SKM-1 treated with dmso at 0.1 percent for 144 hours (cell line): ENCODE measurements at regions not wholly inside any gene's neighbourhood (a gene's known extent, or its start where the extent isn't known, plus 50 kb on each side); places are given as distances from the start of the nearest gene placed in this dataset.
A peak's percentile ranks its signal among the peaks of the same experiment; 100 is the strongest.
"Not testable (repeated sequence)": the region's sequence is repeated elsewhere in the genome, so short reads cannot be mapped to it uniquely, and the experiment has no call there.

Experiments
- DNase-seq: peaks from one replicate; lab custom pipeline; 2025; ENCODE audit not compliant: unreplicated experiment; lab: John Stamatoyannopoulos, UW

DNA sequence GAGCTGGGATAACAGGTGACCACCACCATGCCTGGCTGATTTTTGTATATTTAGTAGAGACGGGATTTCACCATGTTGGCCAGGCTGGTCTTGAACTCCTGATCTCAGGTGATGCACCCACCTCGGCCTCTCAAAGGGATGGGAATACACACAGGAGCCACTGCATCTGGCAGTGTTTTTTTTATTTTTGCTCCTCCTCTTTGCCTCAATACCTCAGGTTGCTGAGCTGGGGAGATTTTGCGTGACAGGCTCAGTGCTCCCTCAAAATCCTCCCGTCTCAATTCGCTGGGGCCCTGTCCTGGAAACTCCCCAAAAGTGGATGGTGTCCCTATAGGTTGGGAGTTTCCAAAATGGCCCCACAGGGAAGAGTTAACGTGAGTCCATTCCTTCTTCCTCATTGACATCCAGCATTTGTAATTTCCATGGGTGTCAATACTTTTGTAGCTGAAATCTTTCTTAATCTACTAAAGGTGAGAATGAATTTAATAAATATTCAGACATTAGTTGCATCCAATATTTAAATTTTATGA lies 71.8 kb downstream of the GGTLC2 start:
- no peak for DNase-seq

DNA sequence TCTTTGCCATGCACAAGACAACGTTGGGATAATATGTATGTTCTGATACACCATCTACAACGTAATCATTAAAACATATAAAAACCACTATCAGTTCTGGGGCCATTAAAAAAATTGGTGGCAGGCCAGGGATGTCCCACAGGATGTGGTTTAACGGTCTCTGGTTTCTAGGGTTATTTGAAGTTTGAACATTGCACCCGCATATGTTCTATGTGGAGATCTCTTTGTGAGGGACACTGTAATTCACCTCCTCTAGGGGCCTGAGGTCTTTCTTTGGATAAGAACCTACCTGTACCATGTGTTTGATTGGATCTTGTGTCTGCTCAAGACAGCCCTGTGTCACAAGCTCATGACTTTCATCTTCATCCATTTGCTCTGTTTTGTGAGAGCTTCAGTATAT lies 73.2 kb downstream of the GGTLC2 start:
- DNase-seq: no peak

DNA sequence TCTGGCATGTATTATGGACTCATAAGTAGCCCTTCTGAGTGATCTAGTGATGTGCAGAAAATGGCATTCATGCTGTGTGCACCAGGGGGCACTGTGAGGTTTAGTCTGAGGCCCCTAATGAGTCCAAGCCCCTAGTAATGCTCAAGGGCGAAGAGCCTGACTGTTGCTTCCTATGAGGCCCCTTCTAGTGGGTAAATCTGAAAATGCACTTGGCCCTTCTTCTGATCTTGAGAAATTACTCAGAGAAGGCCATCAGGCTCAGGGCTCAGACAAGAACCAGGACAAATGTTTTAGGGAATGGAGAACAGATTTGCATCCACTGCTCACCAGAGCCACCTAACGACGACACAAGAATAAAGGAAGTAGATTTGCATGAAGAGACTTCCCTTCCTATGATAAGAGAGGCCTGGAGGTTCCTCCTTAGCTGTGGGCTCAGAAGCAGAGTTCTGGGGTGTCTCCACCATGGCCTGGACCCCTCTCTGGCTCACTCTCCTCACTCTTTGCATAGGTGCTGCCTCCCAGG lies 75.8 kb downstream of the GGTLC2 start:
- peak; percentile 90 for DNase-seq

DNA sequence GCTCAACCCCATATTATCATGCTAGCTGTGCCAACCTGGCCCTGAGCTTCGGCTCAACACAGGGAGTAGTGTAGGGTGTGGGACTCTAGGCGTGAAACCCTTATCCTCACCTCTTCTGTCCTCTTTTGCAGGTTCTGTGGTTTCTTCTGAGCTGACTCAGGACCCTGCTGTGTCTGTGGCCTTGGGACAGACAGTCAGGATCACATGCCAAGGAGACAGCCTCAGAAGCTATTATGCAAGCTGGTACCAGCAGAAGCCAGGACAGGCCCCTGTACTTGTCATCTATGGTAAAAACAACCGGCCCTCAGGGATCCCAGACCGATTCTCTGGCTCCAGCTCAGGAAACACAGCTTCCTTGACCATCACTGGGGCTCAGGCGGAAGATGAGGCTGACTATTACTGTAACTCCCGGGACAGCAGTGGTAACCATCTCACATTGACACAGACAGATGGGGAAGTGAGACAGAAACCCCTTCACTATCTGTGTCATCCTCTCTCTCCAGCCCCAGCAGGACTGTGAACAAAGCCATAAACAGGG lies 76.4 kb downstream of the GGTLC2 start:
- peak; percentile 73 for DNase-seq

DNA sequence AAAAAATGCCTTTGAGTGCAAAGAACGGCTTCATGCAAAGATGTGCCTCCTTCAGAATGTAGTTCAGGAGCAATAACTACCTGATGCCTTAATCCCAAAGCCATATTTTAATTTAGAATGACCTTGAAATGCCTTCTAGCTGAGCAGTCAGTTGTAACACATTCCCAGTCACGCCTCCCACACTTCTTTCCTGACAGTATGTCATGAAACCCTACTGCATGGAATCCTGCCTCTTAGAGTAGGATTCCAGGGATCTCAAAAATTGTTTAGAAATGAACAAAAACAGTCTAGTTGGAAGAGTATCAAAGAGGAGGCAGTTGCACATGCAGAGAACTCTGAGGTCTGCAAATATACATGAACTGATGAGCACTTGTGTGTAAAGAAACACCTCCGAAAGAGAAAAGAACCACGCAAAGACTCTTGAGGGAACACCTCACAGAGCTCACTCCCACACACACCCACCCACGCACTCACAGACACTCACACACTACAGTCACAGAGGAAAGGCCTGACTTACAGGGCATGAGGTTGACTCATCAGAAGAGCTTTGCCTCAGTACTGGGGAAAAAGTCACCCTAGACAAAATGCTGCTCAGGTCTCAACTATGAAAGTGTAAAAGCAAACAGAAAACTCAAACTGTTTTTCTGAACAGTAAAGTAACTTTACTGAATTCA lies 77.4 kb downstream of the GGTLC2 start:
- DNase-seq: no peak

DNA sequence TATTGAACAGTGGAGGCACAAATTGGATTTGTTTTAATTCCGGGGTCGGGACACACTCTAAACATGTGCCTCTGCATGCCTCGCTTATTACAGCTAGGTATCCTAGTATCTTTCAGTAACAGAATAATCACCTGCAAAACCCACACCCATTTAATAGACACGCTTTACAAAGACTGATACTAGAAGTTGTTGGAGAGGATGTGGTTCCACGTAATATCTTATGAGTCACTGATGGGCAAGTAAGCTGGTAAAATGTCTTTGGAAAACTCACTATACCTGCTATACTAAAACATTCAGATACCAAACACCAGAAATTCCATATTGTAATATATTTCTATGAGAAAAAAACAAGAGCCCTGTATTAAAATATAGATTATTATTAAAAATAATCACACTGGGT lies 84.0 kb downstream of the GGTLC2 start:
- no peak for DNase-seq

DNA sequence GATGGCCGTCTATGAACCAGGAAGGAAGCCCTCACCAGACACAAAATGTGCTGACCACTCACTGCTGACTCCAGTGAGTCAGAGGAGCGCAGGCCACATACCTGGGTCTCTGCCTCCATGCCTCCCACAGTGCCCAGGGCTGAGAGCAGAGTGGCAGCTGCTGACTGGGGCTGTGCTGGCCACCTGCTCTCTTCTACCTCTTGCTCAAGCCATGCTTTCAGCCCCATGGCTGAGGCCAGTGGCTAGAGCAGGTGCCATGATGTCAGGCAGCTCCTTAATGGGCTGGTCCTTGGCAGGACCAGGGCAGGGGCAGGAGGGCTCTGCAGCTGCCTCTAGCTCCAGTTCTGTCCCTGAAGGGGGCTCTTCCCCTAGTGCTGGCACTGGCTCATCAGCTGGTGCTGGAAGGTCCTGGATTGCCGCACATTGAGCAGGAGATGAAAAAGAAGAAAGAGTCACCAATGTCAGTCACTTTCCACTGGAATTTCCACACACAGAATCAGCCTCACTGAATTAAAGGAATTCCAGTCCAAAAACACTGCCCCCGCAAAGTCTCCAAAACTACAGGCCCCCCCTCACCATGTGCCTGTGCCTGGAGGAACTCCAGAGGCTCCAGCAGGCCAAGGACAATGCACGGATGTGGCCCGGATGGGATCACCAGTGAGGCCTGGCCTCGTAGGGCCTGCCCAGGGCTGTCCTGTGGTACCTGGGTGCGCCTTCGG lies 86.4 kb downstream of the GGTLC2 start:
- no peak for DNase-seq

DNA sequence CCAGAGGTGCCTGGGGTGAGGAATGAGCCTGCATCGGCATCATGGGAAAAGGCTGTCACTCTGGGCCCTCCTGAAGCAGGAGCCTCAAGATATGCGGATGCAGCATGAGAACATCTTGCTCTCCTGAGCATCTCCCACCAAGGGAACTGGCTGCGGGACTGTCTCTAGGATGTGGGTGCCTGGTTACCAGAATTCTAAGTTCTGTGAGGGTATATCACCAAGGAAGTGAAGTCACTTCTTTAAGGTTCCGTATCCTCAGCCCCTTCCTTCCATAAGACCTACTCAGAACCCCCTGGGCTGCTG lies 86.9 kb downstream of the GGTLC2 start:
- no peak for DNase-seq

DNA sequence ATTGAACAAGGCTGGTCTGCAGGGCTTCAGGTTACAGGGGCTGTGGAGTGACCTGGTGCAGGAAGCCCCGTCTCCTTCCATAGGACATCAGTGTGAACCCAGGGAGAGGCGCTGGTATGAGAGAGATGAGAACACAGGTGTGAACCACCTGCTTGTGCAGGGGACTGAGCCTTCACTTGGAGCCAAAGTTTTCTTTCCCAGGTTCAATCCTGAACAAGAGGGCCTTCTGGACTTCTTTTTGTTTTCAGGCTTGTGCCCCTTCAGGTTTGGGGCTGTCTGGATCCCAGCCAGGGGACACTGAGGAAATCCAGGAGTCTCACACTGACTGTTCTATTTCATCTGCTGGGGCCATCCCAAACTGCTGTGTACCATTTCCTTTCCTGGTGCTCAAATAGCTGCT lies 88.6 kb downstream of the GGTLC2 start:
- DNase-seq: not testable (repeated sequence)

DNA sequence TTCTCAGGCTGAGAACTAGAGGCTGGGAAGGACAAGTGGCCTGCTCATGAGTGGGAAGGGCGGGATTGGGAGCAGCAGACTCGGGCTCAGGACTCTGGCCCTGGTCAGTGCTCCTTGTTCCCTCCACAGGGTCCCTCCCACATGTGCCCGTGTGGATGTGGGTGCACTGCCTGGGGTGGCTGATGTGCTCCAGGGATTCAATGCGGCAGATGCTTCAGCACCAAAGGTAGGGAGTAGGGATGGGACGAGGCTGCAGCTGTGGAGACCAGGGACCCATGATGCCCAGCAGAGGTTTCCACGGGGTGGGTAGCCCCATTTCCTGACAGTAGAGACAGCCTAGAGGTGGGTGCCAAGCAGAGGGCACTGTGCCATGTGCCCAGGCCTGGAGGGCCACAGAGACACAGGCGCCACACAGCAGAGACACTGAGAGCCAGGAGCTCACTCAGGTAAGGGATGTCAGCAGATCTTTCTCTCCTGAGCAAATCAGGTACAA lies 89.5 kb downstream of the GGTLC2 start:
- no peak for DNase-seq

DNA sequence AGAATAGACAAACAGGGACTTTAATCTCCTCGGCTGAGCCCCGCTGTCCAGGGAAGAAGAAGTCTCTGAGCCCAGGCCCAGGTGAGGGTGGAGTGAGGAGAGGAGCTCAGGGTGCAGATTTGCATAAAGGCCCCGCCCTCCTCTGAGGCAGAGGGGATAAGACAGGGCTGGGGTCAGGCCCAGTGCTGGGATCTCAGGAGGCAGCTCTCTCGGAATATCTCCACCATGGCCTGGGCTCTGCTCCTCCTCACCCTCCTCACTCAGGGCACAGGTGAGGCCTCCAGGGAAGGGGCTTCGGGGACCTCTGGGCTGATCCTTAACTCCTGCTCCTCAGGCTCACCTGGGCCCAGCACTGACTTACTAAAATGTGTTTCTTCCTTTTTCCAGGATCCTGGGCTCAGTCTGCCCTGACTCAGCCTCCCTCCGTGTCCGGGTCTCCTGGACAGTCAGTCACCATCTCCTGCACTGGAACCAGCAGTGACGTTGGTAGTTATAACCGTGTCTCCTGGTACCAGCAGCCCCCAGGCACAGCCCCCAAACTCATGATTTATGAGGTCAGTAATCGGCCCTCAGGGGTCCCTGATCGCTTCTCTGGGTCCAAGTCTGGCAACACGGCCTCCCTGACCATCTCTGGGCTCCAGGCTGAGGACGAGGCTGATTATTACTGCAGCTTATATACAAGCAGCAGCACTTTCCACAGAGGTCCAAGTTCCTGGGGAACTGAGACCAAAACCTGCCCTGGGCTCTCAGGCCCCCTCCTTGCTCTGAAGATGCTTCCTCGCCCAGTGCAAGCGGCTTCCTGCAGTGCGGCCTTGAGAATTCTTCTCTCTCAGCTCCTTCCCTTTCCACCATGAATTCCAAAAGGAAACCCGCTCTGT lies 90.2 kb downstream of the GGTLC2 start:
- not testable (repeated sequence) for DNase-seq

DNA sequence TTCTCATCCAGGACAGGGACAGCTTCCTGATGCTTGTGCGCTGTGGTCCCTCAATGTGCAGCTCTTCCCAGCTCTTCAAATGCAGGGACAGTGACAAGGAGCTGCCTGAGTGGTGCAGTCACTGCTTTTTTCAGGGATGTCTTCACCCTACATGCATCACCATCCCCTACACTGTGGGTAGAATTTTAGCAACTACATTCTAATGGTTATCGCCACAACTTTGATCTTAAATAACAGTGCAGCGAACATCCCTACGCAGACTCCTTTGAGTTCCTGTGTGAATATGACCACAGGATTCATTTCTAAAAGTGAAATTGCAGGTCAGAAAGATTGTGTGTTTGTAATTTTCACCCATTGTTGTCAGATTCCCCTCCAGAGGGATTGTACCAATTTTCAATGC lies 90.9 kb downstream of the GGTLC2 start:
- DNase-seq: not testable (repeated sequence)

DNA sequence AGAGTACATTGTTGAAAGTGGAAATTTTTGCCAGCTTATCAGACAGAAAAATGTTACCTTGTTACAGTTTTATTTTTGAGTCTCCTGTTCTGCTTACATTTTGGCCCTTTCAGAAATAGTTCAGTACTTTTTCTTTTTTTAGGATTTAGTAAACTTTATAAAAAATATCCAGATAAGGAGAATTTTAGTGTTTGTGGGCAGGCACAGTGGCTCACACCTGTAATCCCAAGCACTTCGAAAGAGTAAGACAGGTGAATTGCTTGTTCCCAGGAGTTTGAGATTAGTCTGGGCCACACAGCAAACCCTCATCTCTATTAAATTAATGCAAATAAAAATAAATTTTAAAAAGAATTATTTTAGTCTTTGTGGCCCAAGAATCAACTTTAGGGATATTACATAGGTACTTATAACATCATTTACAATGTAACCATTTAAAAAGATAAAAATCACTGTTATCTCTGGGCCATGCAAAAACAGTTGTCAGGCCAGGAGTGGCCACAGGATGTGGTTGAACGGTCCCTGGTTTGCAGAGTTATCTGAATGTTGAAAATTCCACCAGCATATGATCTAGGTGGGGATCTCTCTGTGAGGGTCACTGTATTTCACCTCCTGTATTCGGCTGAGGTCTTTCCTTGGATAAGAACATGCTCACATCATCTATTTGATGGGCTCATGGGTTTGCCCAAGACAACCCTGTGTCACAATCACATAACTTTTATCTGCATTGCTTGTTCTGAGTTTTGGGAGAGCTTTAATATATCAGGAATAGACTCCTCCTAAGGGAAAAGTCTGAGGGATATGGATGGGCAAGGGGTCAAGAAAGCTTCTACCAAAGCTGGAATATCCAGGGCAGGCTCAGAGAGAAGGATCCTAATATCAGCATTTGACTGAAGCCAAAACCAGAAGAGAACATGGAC lies 91.5 kb downstream of the GGTLC2 start:
- DNase-seq: no peak

DNA sequence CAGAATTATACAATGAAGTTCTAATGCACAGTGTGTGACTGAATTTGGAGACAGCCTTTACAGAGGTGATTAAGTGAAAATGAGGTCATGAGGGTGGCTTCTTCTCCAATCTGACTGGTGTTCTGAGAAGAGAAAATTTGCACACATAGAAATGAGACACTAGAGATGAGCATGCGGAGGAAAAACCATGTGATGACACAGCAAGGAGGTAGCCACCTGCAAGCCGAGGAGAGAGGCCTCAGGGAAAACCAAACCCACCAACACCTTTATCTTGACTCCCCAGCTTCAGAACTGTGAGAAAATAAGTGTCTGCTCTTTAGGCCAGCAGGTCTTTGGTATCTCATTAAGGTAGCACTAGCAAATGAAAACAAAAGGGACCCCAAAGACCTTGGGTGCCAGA lies 93.2 kb downstream of the GGTLC2 start:
- DNase-seq: no peak

DNA sequence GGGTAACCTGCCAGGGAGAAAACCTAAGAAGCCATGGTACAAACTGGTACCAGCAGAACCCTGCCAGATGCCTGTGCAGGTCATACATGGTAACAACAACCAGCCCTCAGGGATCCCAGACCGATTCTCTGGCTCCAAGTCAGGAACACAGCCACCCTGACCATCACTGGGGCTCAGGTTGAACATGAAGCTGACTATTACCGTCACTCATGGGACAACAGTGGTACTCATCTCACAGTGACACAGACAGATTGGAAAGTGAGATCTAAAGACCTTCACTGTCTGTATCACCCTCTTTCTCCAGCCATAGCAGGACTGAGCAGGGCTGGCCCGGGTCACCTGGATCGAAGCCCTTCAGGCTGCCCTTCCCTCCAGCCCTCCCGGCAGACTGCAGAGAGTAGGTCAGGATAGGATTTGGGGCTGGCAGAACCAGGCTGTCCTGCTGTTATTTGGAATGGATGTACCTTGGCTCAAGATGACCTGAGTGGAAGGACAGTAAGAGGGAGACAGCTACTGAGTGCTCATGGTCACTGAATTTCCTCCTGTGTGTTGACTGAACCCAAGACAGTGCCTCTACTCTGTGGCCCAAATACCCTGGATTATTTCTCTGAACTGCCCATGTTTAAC lies 94.7 kb downstream of the GGTLC2 start:
- DNase-seq: no peak

DNA sequence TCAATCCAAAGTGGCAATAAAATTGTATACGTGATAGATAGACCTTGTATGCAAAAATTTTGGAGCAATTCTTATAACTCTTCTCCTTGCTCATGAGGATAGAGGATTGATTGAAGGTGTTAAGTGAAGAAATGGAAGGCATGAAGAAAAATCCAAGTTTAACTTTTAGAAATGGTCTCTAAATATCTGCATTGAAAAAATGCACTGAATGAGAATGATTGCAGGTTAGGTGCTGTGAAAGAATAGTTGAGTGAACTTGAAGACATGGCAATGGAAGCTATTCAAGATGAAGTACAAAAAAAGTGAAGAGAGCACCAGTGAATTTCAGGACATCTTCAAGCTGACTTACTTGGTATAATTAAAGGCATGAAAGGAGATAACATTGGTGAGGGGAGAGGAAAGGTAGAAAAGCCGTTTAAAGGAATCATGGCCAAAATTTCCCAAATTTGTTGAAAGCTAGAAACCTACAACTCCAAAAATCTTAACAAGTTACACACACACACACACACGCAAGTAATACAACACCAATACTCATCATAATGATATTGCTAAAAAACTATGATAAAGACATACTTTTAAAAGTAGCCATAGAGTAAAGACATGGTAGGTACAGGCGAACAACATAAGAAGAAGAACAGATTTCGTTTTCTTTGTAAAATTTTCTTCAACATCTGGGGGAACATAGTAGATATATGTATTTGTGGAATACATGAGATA lies 96.3 kb downstream of the GGTLC2 start:
- no peak for DNase-seq

DNA sequence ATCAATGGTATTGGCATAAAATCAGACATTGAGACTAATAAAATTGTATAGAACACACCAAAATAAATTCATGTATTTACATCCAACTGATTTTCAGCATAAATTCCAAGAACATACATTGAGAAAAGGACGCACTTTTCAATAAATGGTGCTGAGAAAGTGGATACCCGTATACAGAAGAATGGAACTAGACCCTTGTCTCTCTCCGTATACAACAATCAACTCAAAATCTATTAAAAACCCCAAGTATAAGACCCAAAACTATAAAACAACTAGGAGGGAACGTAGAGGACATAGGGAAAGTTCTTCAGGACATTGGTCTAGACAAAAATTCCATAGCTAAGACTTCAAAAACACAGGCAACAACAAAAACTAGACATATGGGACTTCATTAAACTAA lies 97.4 kb downstream of the GGTLC2 start:
- DNase-seq: no peak

DNA sequence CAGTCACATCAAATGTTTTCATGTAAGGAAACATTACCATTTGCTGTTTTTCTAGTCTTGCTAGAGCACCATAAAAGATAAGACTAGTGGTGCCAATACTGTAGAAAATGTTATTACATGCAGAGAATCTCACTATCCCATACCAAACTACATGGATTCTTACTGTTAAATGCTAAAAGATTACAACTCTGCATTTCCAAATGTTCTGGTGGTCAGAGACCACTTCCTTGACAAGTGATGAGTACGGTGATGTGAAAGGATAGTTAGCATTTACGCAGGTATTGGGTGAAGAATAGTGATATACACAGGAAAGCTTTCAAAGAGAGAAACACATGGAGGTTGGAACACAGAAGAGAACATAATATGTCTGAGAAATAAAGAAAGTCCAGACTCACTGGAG lies 98.2 kb downstream of the GGTLC2 start:
- no peak for DNase-seq
